H1 (cell line): ENCODE measurements at regions not wholly inside any gene's neighbourhood (a gene's known extent, or its start where the extent isn't known, plus 50 kb on each side); places are given as distances from the start of the nearest gene placed in this dataset.

Experiments
- CTCF ChIA-PET: fragments of 300-600 bp; sonication (Branson Sonifier 250); formaldehyde crosslinking; loops from one replicate; lab custom pipeline; 2021; ENCODE audit not compliant: partially characterized antibody; lab: Charles Lee
- POLR2A ChIA-PET: fragments of 300-600 bp; sonication (Branson Sonifier 250); formaldehyde crosslinking; loops from one replicate; lab custom pipeline; 2021; ENCODE audit warnings: inconsistent platforms; ENCODE audit not compliant: partially characterized antibody; lab: Charles Lee
- DNase-seq, 2 experiments: peaks; one replicate each; pipeline versions ENCODE4 v3.0.0 to v3.0.0-alpha.2; 2010 to 2022; ENCODE audit warnings: low spot score in 2 of 2, low read depth in 1 of 2, mixed read lengths in 1 of 2
- FAIRE-seq: peaks from 2 replicates; lab custom pipeline; 2011; peaks lifted over from hg19 to GRCh38; lab: Jason Lieb, UNC
- H2AFZ ChIP-seq: 2 replicates; pipeline ENCODE4 v1.8.1; 2012; ENCODE audit warnings: low read length, inconsistent platforms
- H2AK5ac ChIP-seq: 2 replicates; pipeline ENCODE4 v1.6.1; 2013; ENCODE audit warnings: low read depth, low read length
- H2BK120ac ChIP-seq: replicated peaks from 2 replicates; pipeline ENCODE3; 2013; ENCODE audit warnings: low read depth, low read length, inconsistent platforms
- H2BK12ac ChIP-seq: 2 replicates; pipeline ENCODE4 v1.6.1; 2013; ENCODE audit warnings: low read depth, low read length
- H2BK15ac ChIP-seq: 2 replicates; pipeline ENCODE4 v1.6.1; 2013; ENCODE audit warnings: low read length
- H2BK20ac ChIP-seq: 2 replicates; pipeline ENCODE4 v1.6.1; 2013; ENCODE audit warnings: low read length
- H2BK5ac ChIP-seq: 2 replicates; pipeline ENCODE4 v1.6.1; 2013; ENCODE audit warnings: low read depth, low read length
- H3K14ac ChIP-seq: 2 replicates; pipeline ENCODE4 v1.6.1; 2013; ENCODE audit warnings: inconsistent platforms; ENCODE audit not compliant: insufficient read length
- H3K18ac ChIP-seq: 2 replicates; pipeline ENCODE4 v1.6.1; 2013; ENCODE audit warnings: low read length; ENCODE audit errors: extremely low read depth
- H3K23ac ChIP-seq: 2 replicates; pipeline ENCODE4 v1.6.1; 2013; ENCODE audit warnings: inconsistent platforms; ENCODE audit not compliant: insufficient read length
- H3K23me2 ChIP-seq: 2 replicates; pipeline ENCODE4 v1.6.1; 2013; ENCODE audit warnings: low read depth, low read length
- H3K27ac ChIP-seq: 2 replicates; pipeline ENCODE4 v1.6.1; 2011; ENCODE audit warnings: low read depth, low read length, inconsistent platforms
- H3K27me3 ChIP-seq, 4 experiments: replicated peaks in 1 of 4; 1 replicate in 1 of 4; 2 replicates in 3 of 4; pipeline versions ENCODE4 v1.6.1 to v1.8.1; 2011 to 2013; ENCODE audit warnings: low read length in 3 of 4, mild to moderate bottlenecking in 3 of 4, inconsistent platforms in 2 of 4, mixed read lengths in 2 of 4, moderate library complexity in 1 of 4; ENCODE audit not compliant: control insufficient read depth in 3 of 4, insufficient read depth in 3 of 4; ENCODE audit errors: extremely low read depth in 1 of 4
- H3K36me3 ChIP-seq, 4 experiments: 2 replicates each; pipeline versions ENCODE4 v1.6.1 to v1.8.1; 2011 to 2013; ENCODE audit warnings: mild to moderate bottlenecking in 4 of 4, low read length in 3 of 4, moderate library complexity in 2 of 4, control low read depth in 1 of 4, inconsistent platforms in 1 of 4; ENCODE audit not compliant: insufficient read depth in 4 of 4, control insufficient read depth in 2 of 4
- H3K4ac ChIP-seq: replicated peaks from 2 replicates; pipeline ENCODE3; 2013; ENCODE audit warnings: low read length, low read depth, mixed read lengths, inconsistent platforms; ENCODE audit not compliant: insufficient read length
- H3K4me1 ChIP-seq, 4 experiments: replicated peaks in 1 of 4; 1 replicate in 1 of 4; 2 replicates in 3 of 4; pipeline versions ENCODE4 v1.6.1 to v1.8.1; 2011 to 2013; ENCODE audit warnings: low read length in 3 of 4, inconsistent platforms in 2 of 4, mixed read lengths in 1 of 4; ENCODE audit not compliant: insufficient read depth in 4 of 4, control insufficient read depth in 3 of 4
- H3K4me2 ChIP-seq, 2 experiments: 2 replicates each; pipeline versions ENCODE4 v1.6.1 to v1.8.1; 2011 to 2013; ENCODE audit warnings: low read depth in 2 of 2, low read length in 2 of 2, control low read depth in 1 of 2, inconsistent platforms in 1 of 2, mild to moderate bottlenecking in 1 of 2; ENCODE audit not compliant: insufficient read depth in 1 of 2
- H3K4me3 ChIP-seq, 4 experiments: fragments of 200-600, 300-600 bp in 1 of 4; sonication (generic), shearing (Covaris generic), sonication (Bioruptor Twin) in 1 of 4; 2 replicates each; pipeline versions ENCODE4 v1.5.1 to v1.8.1; 2011 to 2016; ENCODE audit warnings: low read length in 4 of 4, low read depth in 3 of 4, control low read depth in 2 of 4, inconsistent platforms in 2 of 4, mild to moderate bottlenecking in 2 of 4, mixed read lengths in 1 of 4, moderate library complexity in 1 of 4; ENCODE audit not compliant: insufficient read depth in 2 of 4; ENCODE audit errors: extremely low read depth in 1 of 4
- H3K56ac ChIP-seq: replicated peaks from 2 replicates; pipeline ENCODE3; 2013; ENCODE audit warnings: low read depth, mild to moderate bottlenecking, mixed read lengths, low read length, inconsistent platforms; ENCODE audit not compliant: insufficient read length
- H3K79me1 ChIP-seq: 2 replicates; pipeline ENCODE4 v1.6.1; 2013; ENCODE audit warnings: low read depth, low read length, control low read depth
- H3K79me2 ChIP-seq, 2 experiments: 2 replicates each; pipeline versions ENCODE4 v1.6.1 to v1.8.1; 2012 to 2013; ENCODE audit warnings: low read length in 2 of 2, mild to moderate bottlenecking in 2 of 2, inconsistent platforms in 1 of 2; ENCODE audit not compliant: insufficient read depth in 2 of 2, control insufficient read depth in 1 of 2
- H3K9ac ChIP-seq, 4 experiments: replicated peaks in 1 of 4; 1 replicate in 1 of 4; 2 replicates in 3 of 4; pipeline versions ENCODE4 v1.6.1 to v1.8.1; 2011 to 2013; ENCODE audit warnings: low read depth in 3 of 4, low read length in 3 of 4, control low read depth in 2 of 4, mild to moderate bottlenecking in 2 of 4, moderate library complexity in 2 of 4, inconsistent platforms in 1 of 4; ENCODE audit errors: extremely low read depth in 1 of 4
- H3K9me3 ChIP-seq, 2 experiments: 2 replicates each; pipeline versions ENCODE4 v1.6.1 to v1.8.1; 2012 to 2013; ENCODE audit warnings: mild to moderate bottlenecking in 2 of 2, moderate library complexity in 2 of 2, control low read depth in 1 of 2, inconsistent platforms in 1 of 2, low read depth in 1 of 2, low read length in 1 of 2, mixed read lengths in 1 of 2; ENCODE audit not compliant: insufficient read depth in 2 of 2
- H4K20me1 ChIP-seq, 2 experiments: replicated peaks in 1 of 2; 2 replicates each; pipeline versions ENCODE3 to v1.8.1; 2011 to 2013; ENCODE audit warnings: inconsistent platforms in 2 of 2, low read length in 2 of 2, mild to moderate bottlenecking in 1 of 2; ENCODE audit not compliant: insufficient read depth in 2 of 2, control insufficient read depth in 1 of 2
- H4K5ac ChIP-seq: 2 replicates; pipeline ENCODE4 v1.6.1; 2013; ENCODE audit warnings: low read length, low read depth, mixed read lengths, inconsistent platforms; ENCODE audit not compliant: insufficient read length
- H4K8ac ChIP-seq: 2 replicates; pipeline ENCODE4 v1.8.0; 2013; ENCODE audit warnings: mild to moderate bottlenecking, moderate library complexity, low read length, inconsistent platforms; ENCODE audit not compliant: insufficient read depth; ENCODE audit errors: extremely low read depth
- H4K91ac ChIP-seq: replicated peaks from 2 replicates; pipeline ENCODE3; 2013; ENCODE audit warnings: low read length, mixed read lengths, inconsistent platforms; ENCODE audit not compliant: insufficient read length
- BACH1 ChIP-seq: IDR thresholded peaks from 2 replicates; pipeline ENCODE4 v1.6.1; 2012; ENCODE audit warnings: low read length, improper control_type of control experiment
- CBX5 ChIP-seq: fragments of 300-800, 300-1000 bp; sonication (generic); IDR thresholded peaks from 2 replicates; pipeline ENCODE4 v1.7.1; 2016; ENCODE audit warnings: antibody characterized with exemption, low read length, low read depth
- GABPA ChIP-seq: IDR thresholded peaks from 2 replicates; pipeline ENCODE4 v1.6.1; 2011; ENCODE audit warnings: mild to moderate bottlenecking, low read length, moderate library complexity, borderline replicate concordance; ENCODE audit not compliant: insufficient read depth
- RXRA ChIP-seq: IDR thresholded peaks from 2 replicates; pipeline ENCODE4 v1.6.1; 2011; ENCODE audit warnings: low read depth, mild to moderate bottlenecking, low read length, moderate library complexity; ENCODE audit not compliant: insufficient read depth
- SUZ12 ChIP-seq: fragments of 200-600 bp; sonication (generic); IDR thresholded peaks from 2 replicates; pipeline ENCODE4 v1.6.1; 2012; ENCODE audit warnings: mild to moderate bottlenecking, inconsistent platforms, low read length, moderate library complexity, mixed read lengths
- WGBS, 2 experiments: shearing (Covaris generic) in 1 of 2; methylation state at CpG; one replicate each; pipeline versions ENCODE4 v1.1.6 to v1.1.7; 2013 to 2015; ENCODE audit warnings: low lambda C conversion rate in 2 of 2, mixed read lengths in 2 of 2, inconsistent platforms in 1 of 2, low coverage in 1 of 2, missing lambda C conversion rate in 1 of 2; ENCODE audit not compliant: insufficient replicate concordance in 2 of 2, insufficient coverage in 1 of 2, insufficient read length in 1 of 2; ENCODE audit errors: extremely low coverage in 1 of 2, missing lambda C conversion rate in 1 of 2; 5-methylcytosine and 5-hydroxymethylcytosine counted together

- TF ChIP-seq RXRA = no peak
Observed at GRCh38 chr14:83908419-83908818, 1621.5 kb upstream of the FLRT2 start (continued).

GRCh38 chr14:83909507-83909906 is 1620.4 kb upstream of the FLRT2 start:
- no peak overlapping the region for H2AFZ ChIP-seq
- no peak overlapping the region for H3K4me3 ChIP-seq
- H3K56ac ChIP-seq = no peak overlapping the region
- H4K20me1 ChIP-seq = no peaks in the 10 kb centered on the region
- H3K14ac ChIP-seq = no peak overlapping the region
- H3K18ac ChIP-seq = no peak overlapping the region
- no peak overlapping the region for H2BK20ac ChIP-seq
- H3K9ac ChIP-seq = no peak overlapping the region
- H3K4ac ChIP-seq = no peak overlapping the region
- ChIA-PET POLR2A (no interaction called here), CTCF (no interaction called here)
- H3K79me2 ChIP-seq = no peaks in the 10 kb centered on the region
- no peak overlapping the region for H3K27ac ChIP-seq
- H2AK5ac ChIP-seq = no peak overlapping the region
- FAIRE-seq = no peak
- no peak overlapping the region for H3K23ac ChIP-seq
- no peak overlapping the region for H2BK5ac ChIP-seq
- no peaks in the 10 kb centered on the region for H3K9me3 ChIP-seq
- no peak overlapping the region for H2BK12ac ChIP-seq
- no peak for TF ChIP-seq BACH1
- TF ChIP-seq SUZ12 = no peak
- no peak for TF ChIP-seq GABPA
- TF ChIP-seq CBX5 = no peak
- no peaks in the 10 kb centered on the region for H3K4me1 ChIP-seq
- WGBS, 2 experiments = 94% methylated on average over 1 of the region's 1 CpG; no CpG with 5 or more reads in 1 of the 2 experiments
- H3K79me1 ChIP-seq = no peaks in the 10 kb centered on the region
- no peak overlapping the region for H4K8ac ChIP-seq
- no peaks in the 10 kb centered on the region for H3K23me2 ChIP-seq
- no peaks in the 10 kb centered on the region for H3K27me3 ChIP-seq
- no peak overlapping the region for H4K5ac ChIP-seq
- H3K36me3 ChIP-seq = no peaks in the 10 kb centered on the region
- no peak for DNase-seq
- H2BK120ac ChIP-seq = no peak overlapping the region
- no peak overlapping the region for H2BK15ac ChIP-seq
- no peak overlapping the region for H4K91ac ChIP-seq
- no peak overlapping the region for H3K4me2 ChIP-seq
